GM12878 (cell line): ENCODE measurements at regions not wholly inside any gene's neighbourhood (a gene's known extent, or its start where the extent isn't known, plus 50 kb on each side); places are given as distances from the start of the nearest gene placed in this dataset.
A peak's percentile ranks its signal among the peaks of the same experiment; 100 is the strongest.

Experiments
- BHLHE40 ChIP-seq, 2 experiments: fragments of 450-650 bp in 1 of 2; IDR thresholded peaks; 2 replicates each; pipeline ENCODE4 v1.6.1; 2011 to 2017; ENCODE audit warnings: low read depth in 2 of 2, borderline replicate concordance in 1 of 2, improper control_type of control experiment in 1 of 2, low read length in 1 of 2, mild to moderate bottlenecking in 1 of 2
- CBX3 ChIP-seq: fragments of 200-600 bp; sonication (generic); IDR thresholded peaks from 2 replicates; pipeline ENCODE4 v1.6.1; 2016; ENCODE audit warnings: low read depth, borderline replicate concordance
- DPF2 ChIP-seq: fragments of 450-650 bp; IDR thresholded peaks from 2 replicates; pipeline ENCODE4 v1.6.1; 2017; ENCODE audit warnings: mild to moderate bottlenecking
- EED ChIP-seq: sonication (generic); IDR thresholded peaks from 2 replicates; pipeline ENCODE4 v1.6.1; 2016; ENCODE audit warnings: antibody characterized with exemption, low read depth
- ELK1 ChIP-seq: IDR thresholded peaks from 2 replicates; pipeline ENCODE4 v1.6.1; 2012; ENCODE audit warnings: low read depth, low read length, improper control_type of control experiment
- IKZF1 ChIP-seq: fragments of 450-650 bp; conservative IDR thresholded peaks from 2 replicates; pipeline ENCODE4 v1.6.1; 2017; ENCODE audit warnings: antibody characterized with exemption, mild to moderate bottlenecking
- IKZF2 ChIP-seq, 2 experiments: fragments of 450-650 bp; IDR thresholded peaks; 2 replicates each; pipeline ENCODE4 v1.6.1; 2017; ENCODE audit warnings: mild to moderate bottlenecking in 2 of 2, moderate library complexity in 2 of 2
- JUNB ChIP-seq: IDR thresholded peaks from 2 replicates; pipeline ENCODE4 v1.6.1; 2016; ENCODE audit warnings: antibody characterized with exemption, mild to moderate bottlenecking
- MTA2 ChIP-seq: fragments of 450-650 bp; IDR thresholded peaks from 2 replicates; pipeline ENCODE4 v1.6.1; 2016; ENCODE audit warnings: low read depth, mild to moderate bottlenecking, moderate library complexity
- SIX5 ChIP-seq: IDR thresholded peaks from 2 replicates; pipeline ENCODE4 v1.6.1; 2011; ENCODE audit warnings: mild to moderate bottlenecking, low read depth, low read length, moderate library complexity; ENCODE audit not compliant: severe bottlenecking
- SMARCA5 ChIP-seq: fragments of 450-650 bp; IDR thresholded peaks from 2 replicates; pipeline ENCODE4 v1.6.1; 2017; ENCODE audit warnings: mild to moderate bottlenecking
- STAT3 ChIP-seq: IDR thresholded peaks from 2 replicates; pipeline ENCODE4 v1.6.1; 2011; ENCODE audit warnings: low read depth, low read length, improper control_type of control experiment
- ZNF24 ChIP-seq: fragments of 450-650 bp; IDR thresholded peaks from 2 replicates; pipeline ENCODE4 v1.6.1; 2017; ENCODE audit warnings: antibody characterized with exemption, mild to moderate bottlenecking
- TF ChIP-seq, protein P1 (sequence below): fragments of 450-650 bp; IDR thresholded peaks from 2 replicates; pipeline ENCODE4 v1.6.1; 2017; ENCODE audit warnings: low read depth, mild to moderate bottlenecking, moderate library complexity
- TF ChIP-seq, protein P2 (sequence below): fragments of 450-650 bp; IDR thresholded peaks from 2 replicates; pipeline ENCODE4 v1.6.1; 2018; ENCODE audit warnings: borderline replicate concordance, mild to moderate bottlenecking; ENCODE audit not compliant: partially characterized antibody
- TF ChIP-seq, protein P3 (sequence below): IDR thresholded peaks from 2 replicates; pipeline ENCODE4 v1.6.1; 2012; ENCODE audit warnings: improper control_type of control experiment, low read depth, low read length; ENCODE audit not compliant: insufficient replicate concordance

DNA sequence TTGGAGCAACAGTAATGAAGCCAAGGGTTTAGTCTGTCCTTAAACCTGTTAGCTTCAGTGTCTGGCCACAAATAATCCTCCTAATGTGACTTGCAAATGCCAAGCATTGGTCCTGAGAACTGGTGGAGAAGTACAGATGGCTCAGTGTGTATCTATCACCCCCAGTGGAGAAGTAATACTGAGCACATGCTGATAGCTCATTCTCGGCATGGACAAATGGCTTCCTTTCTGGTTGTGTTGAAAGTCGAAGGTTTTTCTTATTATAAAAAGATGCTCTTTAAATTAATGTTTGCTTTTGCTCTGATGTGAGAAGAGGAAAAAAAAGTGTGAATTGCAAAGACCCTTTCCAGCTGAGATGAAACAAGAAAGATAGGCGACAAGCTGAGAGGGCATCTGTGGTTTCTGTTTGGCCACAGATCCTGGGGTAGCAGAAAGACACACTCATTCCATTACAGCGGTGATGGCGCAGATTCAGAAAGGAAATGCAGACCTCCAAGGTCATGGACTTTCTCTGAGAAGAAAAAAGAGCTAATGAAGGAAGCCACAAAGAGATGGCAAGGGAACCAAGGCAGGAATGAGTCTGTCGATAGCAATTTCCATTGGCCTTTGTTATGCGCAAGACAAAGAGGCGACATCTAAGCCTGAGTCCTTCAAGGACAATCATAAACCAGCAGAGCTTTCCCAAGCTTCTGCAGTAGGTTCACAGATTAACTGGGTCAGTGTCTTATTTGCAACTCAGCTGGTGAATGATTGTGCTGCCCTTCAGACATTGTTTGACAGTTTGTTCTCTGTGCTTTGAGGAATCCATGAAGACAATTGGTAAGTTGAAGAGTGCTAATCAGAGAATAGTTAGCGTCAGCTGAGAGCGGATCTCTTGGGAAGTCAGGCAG is 155.5 kb upstream of the RGS6 start (continued):
- TF ChIP-seq, protein P1, sequence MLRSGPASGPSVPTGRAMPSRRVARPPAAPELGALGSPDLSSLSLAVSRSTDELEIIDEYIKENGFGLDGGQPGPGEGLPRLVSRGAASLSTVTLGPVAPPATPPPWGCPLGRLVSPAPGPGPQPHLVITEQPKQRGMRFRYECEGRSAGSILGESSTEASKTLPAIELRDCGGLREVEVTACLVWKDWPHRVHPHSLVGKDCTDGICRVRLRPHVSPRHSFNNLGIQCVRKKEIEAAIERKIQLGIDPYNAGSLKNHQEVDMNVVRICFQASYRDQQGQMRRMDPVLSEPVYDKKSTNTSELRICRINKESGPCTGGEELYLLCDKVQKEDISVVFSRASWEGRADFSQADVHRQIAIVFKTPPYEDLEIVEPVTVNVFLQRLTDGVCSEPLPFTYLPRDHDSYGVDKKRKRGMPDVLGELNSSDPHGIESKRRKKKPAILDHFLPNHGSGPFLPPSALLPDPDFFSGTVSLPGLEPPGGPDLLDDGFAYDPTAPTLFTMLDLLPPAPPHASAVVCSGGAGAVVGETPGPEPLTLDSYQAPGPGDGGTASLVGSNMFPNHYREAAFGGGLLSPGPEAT: no peak
- 0 out of 2 replicates have a peak, but pooled peaks have one; percentile 29 for TF ChIP-seq DPF2
- TF ChIP-seq, protein P2, sequence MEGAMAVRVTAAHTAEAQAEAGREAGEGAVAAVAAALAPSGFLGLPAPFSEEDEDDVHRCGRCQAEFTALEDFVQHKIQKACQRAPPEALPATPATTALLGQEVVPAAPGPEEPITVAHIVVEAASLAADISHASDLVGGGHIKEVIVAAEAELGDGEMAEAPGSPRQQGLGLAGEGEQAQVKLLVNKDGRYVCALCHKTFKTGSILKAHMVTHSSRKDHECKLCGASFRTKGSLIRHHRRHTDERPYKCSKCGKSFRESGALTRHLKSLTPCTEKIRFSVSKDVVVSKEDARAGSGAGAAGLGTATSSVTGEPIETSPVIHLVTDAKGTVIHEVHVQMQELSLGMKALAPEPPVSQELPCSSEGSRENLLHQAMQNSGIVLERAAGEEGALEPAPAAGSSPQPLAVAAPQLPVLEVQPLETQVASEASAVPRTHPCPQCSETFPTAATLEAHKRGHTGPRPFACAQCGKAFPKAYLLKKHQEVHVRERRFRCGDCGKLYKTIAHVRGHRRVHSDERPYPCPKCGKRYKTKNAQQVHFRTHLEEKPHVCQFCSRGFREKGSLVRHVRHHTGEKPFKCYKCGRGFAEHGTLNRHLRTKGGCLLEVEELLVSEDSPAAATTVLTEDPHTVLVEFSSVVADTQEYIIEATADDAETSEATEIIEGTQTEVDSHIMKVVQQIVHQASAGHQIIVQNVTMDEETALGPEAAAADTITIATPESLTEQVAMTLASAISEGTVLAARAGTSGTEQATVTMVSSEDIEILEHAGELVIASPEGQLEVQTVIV: no peak
- no peak for TF ChIP-seq BHLHE40 (IDR thresholded peaks at IDR 0.05; ENCODE audit: borderline replicate concordance in 1 of 2, low read depth in 2 of 2, low read length in 1 of 2)
- TF ChIP-seq STAT3: no peak
- TF ChIP-seq EED: peak; percentile 80; the same call in 1 of the 2 replicates
- peak; percentile 44; the same call in 1 of the 2 replicates for TF ChIP-seq ZNF24
- no peak for TF ChIP-seq SIX5
- peak; percentile 44; the same call in 1 of the 2 replicates for TF ChIP-seq MTA2
- peak; percentile 75 to 77 for TF ChIP-seq IKZF2 (IDR thresholded peaks at IDR 0.05)
- no peak for TF ChIP-seq ELK1
- TF ChIP-seq CBX3: no peak
- TF ChIP-seq SMARCA5: peak; percentile 58; the same call in 1 of the 2 replicates
- peak; percentile 38 for TF ChIP-seq JUNB
- peak; percentile 66 for TF ChIP-seq IKZF1
- TF ChIP-seq, protein P3, sequence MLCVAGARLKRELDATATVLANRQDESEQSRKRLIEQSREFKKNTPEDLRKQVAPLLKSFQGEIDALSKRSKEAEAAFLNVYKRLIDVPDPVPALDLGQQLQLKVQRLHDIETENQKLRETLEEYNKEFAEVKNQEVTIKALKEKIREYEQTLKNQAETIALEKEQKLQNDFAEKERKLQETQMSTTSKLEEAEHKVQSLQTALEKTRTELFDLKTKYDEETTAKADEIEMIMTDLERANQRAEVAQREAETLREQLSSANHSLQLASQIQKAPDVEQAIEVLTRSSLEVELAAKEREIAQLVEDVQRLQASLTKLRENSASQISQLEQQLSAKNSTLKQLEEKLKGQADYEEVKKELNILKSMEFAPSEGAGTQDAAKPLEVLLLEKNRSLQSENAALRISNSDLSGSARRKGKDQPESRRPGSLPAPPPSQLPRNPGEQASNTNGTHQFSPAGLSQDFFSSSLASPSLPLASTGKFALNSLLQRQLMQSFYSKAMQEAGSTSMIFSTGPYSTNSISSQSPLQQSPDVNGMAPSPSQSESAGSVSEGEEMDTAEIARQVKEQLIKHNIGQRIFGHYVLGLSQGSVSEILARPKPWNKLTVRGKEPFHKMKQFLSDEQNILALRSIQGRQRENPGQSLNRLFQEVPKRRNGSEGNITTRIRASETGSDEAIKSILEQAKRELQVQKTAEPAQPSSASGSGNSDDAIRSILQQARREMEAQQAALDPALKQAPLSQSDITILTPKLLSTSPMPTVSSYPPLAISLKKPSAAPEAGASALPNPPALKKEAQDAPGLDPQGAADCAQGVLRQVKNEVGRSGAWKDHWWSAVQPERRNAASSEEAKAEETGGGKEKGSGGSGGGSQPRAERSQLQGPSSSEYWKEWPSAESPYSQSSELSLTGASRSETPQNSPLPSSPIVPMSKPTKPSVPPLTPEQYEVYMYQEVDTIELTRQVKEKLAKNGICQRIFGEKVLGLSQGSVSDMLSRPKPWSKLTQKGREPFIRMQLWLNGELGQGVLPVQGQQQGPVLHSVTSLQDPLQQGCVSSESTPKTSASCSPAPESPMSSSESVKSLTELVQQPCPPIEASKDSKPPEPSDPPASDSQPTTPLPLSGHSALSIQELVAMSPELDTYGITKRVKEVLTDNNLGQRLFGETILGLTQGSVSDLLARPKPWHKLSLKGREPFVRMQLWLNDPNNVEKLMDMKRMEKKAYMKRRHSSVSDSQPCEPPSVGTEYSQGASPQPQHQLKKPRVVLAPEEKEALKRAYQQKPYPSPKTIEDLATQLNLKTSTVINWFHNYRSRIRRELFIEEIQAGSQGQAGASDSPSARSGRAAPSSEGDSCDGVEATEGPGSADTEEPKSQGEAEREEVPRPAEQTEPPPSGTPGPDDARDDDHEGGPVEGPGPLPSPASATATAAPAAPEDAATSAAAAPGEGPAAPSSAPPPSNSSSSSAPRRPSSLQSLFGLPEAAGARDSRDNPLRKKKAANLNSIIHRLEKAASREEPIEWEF: no peak
